ENCODE measurements at regions not wholly inside any gene's neighbourhood (a gene's known extent, or its start where the extent isn't known, plus 50 kb on each side); places are given as distances from the start of the nearest gene placed in this dataset.

- no peak for TF ChIP-seq EZH2 (IDR thresholded peaks at IDR 0.05)
- no peak for TF ChIP-seq POLR2AphosphoS5 (IDR thresholded peaks at IDR 0.05; ENCODE audit: borderline replicate concordance, low read depth, low read length)
- no peak for TF ChIP-seq FOXP2 (optimal IDR thresholded peaks at IDR 0.05; ENCODE audit: control extremely low read depth, extremely low read length, insufficient read depth)
Measured at GRCh38 chr13:67996101-67996500, 766.0 kb upstream of the PCDH9 start.

Data from SK-N-MC (cell line).